CD4-positive, alpha-beta T cell treated with Interleukin-4 for 1 hour (primary cell): ENCODE measurements at regions not wholly inside any gene's neighbourhood (a gene's known extent, or its start where the extent isn't known, plus 50 kb on each side); places are given as distances from the start of the nearest gene placed in this dataset.
"Not testable (repeated sequence)": the region's sequence is repeated elsewhere in the genome, so short reads cannot be mapped to it uniquely, and the experiment has no call there.

Experiments used
- DNase-seq, 2 donors: peaks; one replicate each; pipeline ENCODE4 v3.0.0-alpha.2; 2020 to 2022

DNA sequence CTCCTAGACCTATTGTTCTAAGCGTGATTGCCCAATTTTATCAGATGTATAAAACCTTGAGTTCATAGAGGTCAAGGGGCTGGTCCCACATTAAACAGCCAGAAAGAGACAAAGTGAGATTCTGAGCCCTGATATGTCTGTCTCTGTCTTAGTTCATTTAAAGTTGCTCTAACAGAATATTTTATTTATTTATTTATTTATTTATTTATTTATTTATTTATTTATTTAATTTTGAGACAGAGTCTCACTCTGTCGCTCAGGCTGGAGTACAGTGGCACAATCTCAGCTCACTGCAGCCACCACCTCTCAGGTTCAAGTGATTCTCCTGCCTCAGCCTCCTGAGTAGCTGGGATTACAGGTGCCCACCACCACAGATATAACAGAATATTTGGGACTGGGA, 1999.6 kb upstream of the WWC1 start:
- not testable (repeated sequence) for DNase-seq

GRCh38 chr5:166293892-166294291, 1997.6 kb upstream of the WWC1 start:
- no peak for DNase-seq

DNA sequence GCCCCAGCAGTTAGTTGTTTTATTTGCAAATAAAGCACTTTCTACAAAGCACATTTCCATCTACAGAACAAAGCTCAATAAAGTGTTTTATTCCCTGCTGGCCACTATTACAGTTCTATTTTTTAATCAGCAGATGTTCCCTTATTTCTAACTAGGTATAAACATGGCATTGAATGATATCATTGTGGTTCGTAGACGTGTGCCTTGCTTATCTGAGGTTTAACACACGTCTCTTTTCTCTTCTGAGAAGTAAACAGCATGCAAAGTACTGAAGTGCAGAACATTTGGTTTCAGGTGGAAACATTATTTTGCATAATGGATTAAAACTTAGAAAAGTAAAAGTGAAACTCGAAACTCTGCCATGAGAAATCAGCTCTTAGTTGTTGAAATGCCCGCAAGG, 1989.3 kb upstream of the WWC1 start:
- DNase-seq: no peak

- DNase-seq: no peak
Observed at GRCh38 chr5:166317425-166317824, 1974.0 kb upstream of the WWC1 start.

DNA sequence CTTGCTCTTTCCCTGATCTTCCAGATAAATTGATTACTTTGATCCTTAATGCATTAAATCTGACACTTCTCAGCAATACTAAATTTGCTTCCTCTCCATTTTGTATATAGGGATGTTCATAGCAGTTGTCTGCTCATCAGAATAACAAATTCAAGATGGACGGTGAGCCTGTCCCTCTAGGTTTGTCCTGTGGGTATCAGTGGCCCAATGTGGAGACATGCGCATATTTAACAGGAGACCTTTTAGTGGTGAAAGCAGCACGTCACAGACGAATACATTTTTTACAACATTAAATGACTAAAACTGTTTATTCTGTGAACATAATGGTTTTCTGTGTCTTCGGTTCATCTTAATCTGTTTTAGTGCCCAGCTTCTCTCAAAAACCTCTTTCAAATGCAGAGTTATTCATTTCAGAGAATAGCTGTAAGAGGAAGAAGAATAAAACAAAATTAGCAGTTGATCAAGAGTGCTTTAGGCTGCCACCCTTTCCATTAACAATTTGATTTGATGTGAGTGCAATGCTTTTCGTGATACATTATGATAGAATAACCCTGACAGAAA, 1970.4 kb upstream of the WWC1 start:
- DNase-seq: no peak

GRCh38 chr5:166324372-166324771, 1967.1 kb upstream of the WWC1 start:
- DNase-seq: no peak

- no peak for DNase-seq
Observed at GRCh38 chr5:166329149-166329800, 1962.2 kb upstream of the WWC1 start.

GRCh38 chr5:166330036-166330435, 1961.4 kb upstream of the WWC1 start:
- DNase-seq: no peak

DNA sequence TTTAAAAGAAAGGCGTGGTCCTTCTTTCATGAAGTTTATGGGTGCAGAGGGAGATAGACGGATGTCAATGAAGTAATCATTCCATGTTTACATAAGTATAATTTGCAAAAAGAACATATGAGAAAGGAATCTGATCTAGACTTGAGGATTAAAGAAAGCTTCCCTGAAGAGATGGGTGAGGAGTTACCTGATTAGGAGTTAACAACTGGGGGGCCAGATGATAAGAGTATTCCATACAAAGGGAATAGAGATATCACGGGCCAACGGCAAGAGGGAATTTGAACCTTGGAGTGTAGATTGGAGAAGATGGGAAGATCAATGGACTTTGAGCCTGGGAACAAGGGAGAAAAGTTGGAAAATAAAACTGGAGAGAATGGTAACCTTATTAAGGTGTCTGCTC, 1959.9 kb upstream of the WWC1 start:
- DNase-seq: no peak

- DNase-seq: no peak
Observed at GRCh38 chr5:166338801-166339200, 1952.6 kb upstream of the WWC1 start.

DNA sequence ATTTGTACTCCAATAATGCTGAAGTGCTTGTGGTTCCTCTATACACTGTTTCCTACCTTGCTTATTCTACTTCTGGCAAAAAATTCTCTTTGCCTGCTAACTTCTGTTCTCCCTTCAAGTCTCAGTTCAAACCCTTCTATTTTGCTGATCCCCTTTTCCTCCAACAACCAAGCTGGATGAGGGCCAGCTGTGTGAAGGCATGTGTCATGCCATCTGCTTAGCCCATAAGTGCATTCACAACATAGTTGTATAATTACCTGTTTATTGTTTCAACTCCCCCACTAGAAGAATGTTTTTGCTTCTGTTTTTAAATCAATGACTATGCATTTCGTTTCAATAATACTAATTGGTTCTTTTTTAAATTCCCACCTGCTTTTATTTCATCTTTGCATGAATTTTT, 1951.4 kb upstream of the WWC1 start:
- DNase-seq: no peak

GRCh38 chr5:166341740-166342337, 1949.6 kb upstream of the WWC1 start:
- DNase-seq: no peak

- DNase-seq: no peak
Observed at GRCh38 chr5:166342402-166342801, 1949.0 kb upstream of the WWC1 start.

GRCh38 chr5:166346726-166347374, 1944.6 kb upstream of the WWC1 start:
- no peak for DNase-seq

GRCh38 chr5:166349046-166349445, 1942.4 kb upstream of the WWC1 start:
- DNase-seq: no peak

GRCh38 chr5:166353580-166353979, 1937.9 kb upstream of the WWC1 start:
- no peak for DNase-seq

- no peak for DNase-seq
Observed at GRCh38 chr5:166354332-166354731, 1937.1 kb upstream of the WWC1 start.

DNA sequence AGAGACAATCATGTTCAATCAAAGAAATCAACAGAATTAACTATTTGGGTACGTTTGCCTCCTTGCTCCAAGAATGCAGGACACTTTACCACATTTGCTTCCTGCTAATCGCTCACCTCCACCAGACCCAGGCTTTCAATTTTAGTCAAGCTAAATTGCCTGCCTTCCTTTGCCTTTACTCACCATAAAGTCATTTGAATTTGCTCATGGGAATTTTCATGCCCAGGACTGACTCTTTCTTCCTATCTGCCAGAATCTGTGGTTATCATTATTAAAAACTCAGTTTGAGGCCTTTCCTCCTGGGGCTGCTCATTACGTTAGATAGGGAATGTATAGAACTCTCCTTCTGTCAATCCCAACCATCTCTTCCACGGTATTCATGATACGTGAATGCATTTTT, 1935.3 kb upstream of the WWC1 start:
- DNase-seq: no peak

- DNase-seq: no peak
Observed at GRCh38 chr5:166358127-166358830, 1933.2 kb upstream of the WWC1 start.

GRCh38 chr5:166363087-166363760, 1928.2 kb upstream of the WWC1 start:
- DNase-seq: no peak

GRCh38 chr5:166365164-166365563, 1926.3 kb upstream of the WWC1 start:
- DNase-seq: no peak

DNA sequence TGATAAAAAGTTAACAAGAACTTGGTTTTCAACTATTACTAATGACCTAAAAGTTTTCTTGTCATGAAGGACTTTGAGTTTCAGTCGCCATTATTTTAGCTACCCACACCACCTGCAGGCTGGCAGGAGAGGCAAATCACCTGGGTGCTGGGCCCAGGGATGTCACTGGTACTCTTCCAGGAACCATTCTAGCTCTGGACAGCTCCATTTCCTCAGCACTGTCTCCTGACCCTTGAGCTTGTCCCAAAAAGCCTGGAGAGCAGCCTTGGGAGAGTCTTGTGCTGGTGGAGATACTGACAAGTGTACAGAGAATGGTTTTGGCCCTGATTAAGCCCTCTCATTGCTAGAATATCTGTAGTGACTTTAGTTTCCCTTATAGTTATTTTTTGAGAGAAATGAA, 1924.1 kb upstream of the WWC1 start:
- no peak for DNase-seq

GRCh38 chr5:166369346-166369745, 1922.1 kb upstream of the WWC1 start:
- DNase-seq: no peak
